ENCODE measurements at regions not wholly inside any gene's neighbourhood (a gene's known extent, or its start where the extent isn't known, plus 50 kb on each side); places are given as distances from the start of the nearest gene placed in this dataset.

- peak; percentile 76 for TF ChIP-seq HMBOX1 (IDR thresholded peaks at IDR 0.05)
- TF ChIP-seq ZNF175 (CRISPR knock-in tag; IDR thresholded peaks at IDR 0.05; ENCODE audit: low read depth) = no peak
- TF ChIP-seq RBBP5 (IDR thresholded peaks at IDR 0.05; ENCODE audit: borderline replicate concordance, insufficient read depth, low read length, poor library complexity, severe bottlenecking) = peak; percentile 59
- TF ChIP-seq BRD9 (IDR thresholded peaks at IDR 0.05; ENCODE audit: low read depth, partially characterized antibody) = peak; percentile 26
- TF ChIP-seq U2AF2 (optimal IDR thresholded peaks at IDR 0.05; ENCODE audit: low read depth, low read length) = no peak
- no peak for TF ChIP-seq NCOA4 (IDR thresholded peaks at IDR 0.05; ENCODE audit: partially characterized antibody)
- no peak for TF ChIP-seq ELK1 (CRISPR knock-in tag; IDR thresholded peaks at IDR 0.05)
- no peak for TF ChIP-seq RFX5 (IDR thresholded peaks at IDR 0.05; ENCODE audit: low read depth, low read length)
- no peak for TF ChIP-seq IRF1 (CRISPR knock-in tag; IDR thresholded peaks at IDR 0.05; ENCODE audit: borderline replicate concordance)
- TF ChIP-seq ZNF395 (CRISPR knock-in tag; IDR thresholded peaks at IDR 0.05) = no peak
- no peak for TF ChIP-seq ZNF3 (CRISPR knock-in tag; IDR thresholded peaks at IDR 0.05)
- no peak for TF ChIP-seq TGIF2 (CRISPR knock-in tag; IDR thresholded peaks at IDR 0.05)
- TF ChIP-seq ZNF263 (CRISPR knock-in tag; IDR thresholded peaks at IDR 0.05; ENCODE audit: borderline replicate concordance) = peak; percentile 90
- TF ChIP-seq ZBTB17 (CRISPR knock-in tag; IDR thresholded peaks at IDR 0.05) = no peak
- no peak for TF ChIP-seq ARID3A (IDR thresholded peaks at IDR 0.05; ENCODE audit: borderline replicate concordance, low read depth, low read length)
- no peak for TF ChIP-seq XRCC4 (IDR thresholded peaks at IDR 0.05; ENCODE audit: extremely low read depth, insufficient read depth, insufficient read length)
- TF ChIP-seq MEF2D (tag; conservative IDR thresholded peaks at IDR 0.05; ENCODE audit: low read depth) = 0 out of 2 replicates have a peak, but pooled peaks have one; percentile 42
- peak; percentile 67; the same call in 1 of the 2 replicates for TF ChIP-seq ZBTB7A (IDR thresholded peaks at IDR 0.05; ENCODE audit: borderline replicate concordance, control insufficient read depth, low read depth, low read length)
- no peak for TF ChIP-seq NONO (IDR thresholded peaks at IDR 0.05; ENCODE audit: low read depth in 2 of 2, low read length in 1 of 2)
- TF ChIP-seq SNAPC5 (CRISPR knock-in tag; IDR thresholded peaks at IDR 0.05) = no peak
- peak; percentile 60; the same call in 1 of the 2 replicates for TF ChIP-seq HDAC2 (IDR thresholded peaks at IDR 0.05)
These were observed 138.8 kb upstream of the RREB1 start (continued) for GRCh38 chr6:6968731-6969552.

All from K562 (cell line).